SH-SY5Y (cell line): ENCODE measurements at regions not wholly inside any gene's neighbourhood (a gene's known extent, or its start where the extent isn't known, plus 50 kb on each side); places are given as distances from the start of the nearest gene placed in this dataset.

Experiments
- GATA2 ChIP-seq: IDR thresholded peaks from 2 replicates; pipeline ENCODE4 v1.6.1; 2011; ENCODE audit warnings: mild to moderate bottlenecking, low read depth, low read length
- GATA3 ChIP-seq: IDR thresholded peaks from 2 replicates; pipeline ENCODE4 v1.6.1; 2011; ENCODE audit warnings: low read depth, mild to moderate bottlenecking, low read length, moderate library complexity

DNA sequence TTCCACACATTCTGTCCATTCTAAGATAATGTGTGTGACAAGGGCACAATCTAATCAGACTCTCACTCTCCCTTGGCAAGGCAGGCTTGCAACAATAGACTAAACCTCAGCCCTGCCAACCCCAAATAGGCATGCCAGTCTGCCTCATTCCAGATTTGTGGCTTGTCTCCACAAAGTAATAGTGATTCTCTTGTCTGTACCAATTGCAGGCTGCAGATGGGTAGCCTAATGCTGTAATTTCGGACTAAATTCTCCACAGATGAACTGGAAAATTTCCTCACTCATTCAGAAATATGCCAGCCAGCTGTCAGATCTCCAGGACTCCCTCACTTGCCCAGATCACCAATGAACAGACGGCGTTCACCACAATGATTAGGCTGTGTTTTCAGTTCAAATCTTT lies 413.6 kb downstream of the ELAVL2 start:
- TF ChIP-seq GATA2 (no peak), GATA3 (no peak)
